AG04450 (cell line): ENCODE measurements at regions not wholly inside any gene's neighbourhood (a gene's known extent, or its start where the extent isn't known, plus 50 kb on each side); places are given as distances from the start of the nearest gene placed in this dataset.

Experiments used
- CTCF ChIA-PET: fragments of 300-600, 350-600 bp; formaldehyde crosslinking; extraction: SDS; loops from one replicate; lab custom pipeline; 2022; ENCODE audit warnings: antibody characterized with exemption, inconsistent platforms; lab: Charles Lee
- POLR2A ChIA-PET: fragments of 350-600 bp; formaldehyde crosslinking; extraction: SDS; loops from one replicate; lab custom pipeline; 2021; ENCODE audit warnings: antibody characterized with exemption, inconsistent platforms; lab: Yijun Ruan, JAX
- DNase-seq: peaks from one replicate; pipeline ENCODE4 v3.0.0-alpha.2; 2011; ENCODE audit warnings: low read depth, low spot score
- H3K27ac ChIP-seq: one replicate; pipeline ENCODE4 v1.5.1; 2012; ENCODE audit warnings: low read depth, low read length, control low read depth
- H3K27me3 ChIP-seq: one replicate; pipeline ENCODE4 v1.6.0; 2012; ENCODE audit warnings: low read length; ENCODE audit not compliant: control insufficient read depth, insufficient read depth
- H3K4me3 ChIP-seq: 2 replicates; pipeline ENCODE4 v1.5.1; 2011; ENCODE audit warnings: mild to moderate bottlenecking, low read depth, low read length, control low read depth
- H3K9me3 ChIP-seq: 2 replicates; pipeline ENCODE4 v1.5.1; 2012; ENCODE audit warnings: low read length; ENCODE audit not compliant: control insufficient read depth, insufficient read depth
- CTCF ChIP-seq: IDR thresholded peaks from 2 replicates; pipeline ENCODE4 v1.5.1; 2011; ENCODE audit warnings: low read depth, low read length, control low read depth, inconsistent platforms

GRCh38 chr14:105844047-105844630 is 317.8 kb downstream of the TMEM121 start:
- no peak for TF ChIP-seq CTCF
- no peak for DNase-seq
- Histone ChIP-seq H3K9me3 (peaks cover 81% of the 10 kb centered on the region), H3K4me3 (no peak overlapping the region), H3K27me3 (no peaks in the 10 kb centered on the region), H3K27ac (no peak overlapping the region)
- ChIA-PET POLR2A (no interaction called here), CTCF (no interaction called here)

- DNase-seq, result no peak
- H3K27ac ChIP-seq, result no peak overlapping the region
- H3K9me3 ChIP-seq, result peaks cover 80% of the 10 kb centered on the region
- ChIA-PET POLR2A (no interaction called here), CTCF (no interaction called here)
- no peak for TF ChIP-seq CTCF
- H3K27me3 ChIP-seq, result no peaks in the 10 kb centered on the region
- no peak overlapping the region for H3K4me3 ChIP-seq
Observed at GRCh38 chr14:105844810-105845724, 318.7 kb downstream of the TMEM121 start.

GRCh38 chr14:105845725-105846309 is 319.4 kb downstream of the TMEM121 start:
- no peak overlapping the region for H3K27ac ChIP-seq
- peaks cover 79% of the 10 kb centered on the region for H3K9me3 ChIP-seq
- DNase-seq, result no peak
- CTCF ChIA-PET, result no interaction called here
- TF ChIP-seq CTCF, result no peak
- no peaks in the 10 kb centered on the region for H3K27me3 ChIP-seq
- POLR2A ChIA-PET, result no interaction called here
- no peak overlapping the region for H3K4me3 ChIP-seq

GRCh38 chr14:105846312-105846711 is 319.9 kb downstream of the TMEM121 start:
- no peak overlapping the region for H3K27ac ChIP-seq
- POLR2A ChIA-PET, result no interaction called here

More at GRCh38 chr14:105846312-105846711, 319.9 kb downstream of the TMEM121 start:
- Histone ChIP-seq H3K27me3 (no peaks in the 10 kb centered on the region), H3K4me3 (no peak overlapping the region), H3K9me3 (peaks cover 79% of the 10 kb centered on the region)
- CTCF ChIA-PET, result no interaction called here
- no peak for TF ChIP-seq CTCF
- DNase-seq, result no peak
